IPS DF 6.9 (cell line): ENCODE measurements at regions not wholly inside any gene's neighbourhood (a gene's known extent, or its start where the extent isn't known, plus 50 kb on each side); places are given as distances from the start of the nearest gene placed in this dataset.

Source experiments
- DNase-seq: peaks from one replicate; pipeline ENCODE4 v3.0.0-alpha.2; 2013; ENCODE audit warnings: low read depth, low spot score
- H3K27ac ChIP-seq: one replicate; pipeline ENCODE4 v1.5.1; 2013; ENCODE audit warnings: low read length, control low read depth
- H3K27me3 ChIP-seq: 2 replicates; pipeline ENCODE4 v1.6.1; 2013; ENCODE audit warnings: mild to moderate bottlenecking, low read length; ENCODE audit not compliant: control insufficient read depth, insufficient read depth
- H3K36me3 ChIP-seq: 2 replicates; pipeline ENCODE4 v1.6.1; 2013; ENCODE audit warnings: low read length; ENCODE audit not compliant: control insufficient read depth, insufficient read depth
- H3K4me1 ChIP-seq: 2 replicates; pipeline ENCODE4 v1.6.1; 2013; ENCODE audit warnings: low read length; ENCODE audit not compliant: control insufficient read depth, insufficient read depth
- H3K4me3 ChIP-seq: 2 replicates; pipeline ENCODE4 v1.5.1; 2013; ENCODE audit warnings: mild to moderate bottlenecking, low read length
- H3K9me3 ChIP-seq: 2 replicates; pipeline ENCODE4 v1.6.1; 2013; ENCODE audit warnings: low read length, inconsistent platforms; ENCODE audit not compliant: control insufficient read depth, insufficient read depth
- WGBS: extraction: QIAGEN DNeasy Blood & Tissue Kit; methylation state at CpG from one replicate; pipeline ENCODE4 v1.1.7; 2013; ENCODE audit warnings: mixed read lengths, missing lambda C conversion rate; ENCODE audit not compliant: insufficient read length, insufficient coverage; 5-methylcytosine and 5-hydroxymethylcytosine counted together

DNA sequence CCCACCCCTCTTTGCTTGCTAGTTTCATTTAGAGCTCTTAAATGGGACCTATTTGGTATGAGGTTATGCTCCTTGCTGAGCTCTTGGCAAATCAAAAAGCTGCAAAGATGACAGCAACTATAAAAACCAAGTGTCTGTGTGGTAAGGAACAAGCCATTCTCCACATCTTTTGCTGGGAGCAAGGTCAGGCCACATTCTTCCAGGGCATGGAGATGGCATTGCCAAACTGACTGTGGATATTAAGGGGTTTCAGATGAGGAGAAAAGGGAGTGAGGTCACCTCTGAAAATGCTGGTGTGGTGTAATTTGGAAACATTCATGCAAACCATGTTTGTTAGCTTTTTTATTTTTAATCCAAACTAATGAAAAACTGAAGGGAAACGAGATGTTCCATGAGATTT lies 218.8 kb upstream of the IL12B start:
- WGBS: no CpG with 5 or more reads among the region's 1 CpG
- DNase-seq: no peak
- Histone ChIP-seq H3K36me3 (no peaks in the 10 kb centered on the region), H3K4me1 (no peaks in the 10 kb centered on the region), H3K9me3 (no peaks in the 10 kb centered on the region), H3K27ac (no peak overlapping the region), H3K4me3 (no peak overlapping the region), H3K27me3 (no peaks in the 10 kb centered on the region)

DNA sequence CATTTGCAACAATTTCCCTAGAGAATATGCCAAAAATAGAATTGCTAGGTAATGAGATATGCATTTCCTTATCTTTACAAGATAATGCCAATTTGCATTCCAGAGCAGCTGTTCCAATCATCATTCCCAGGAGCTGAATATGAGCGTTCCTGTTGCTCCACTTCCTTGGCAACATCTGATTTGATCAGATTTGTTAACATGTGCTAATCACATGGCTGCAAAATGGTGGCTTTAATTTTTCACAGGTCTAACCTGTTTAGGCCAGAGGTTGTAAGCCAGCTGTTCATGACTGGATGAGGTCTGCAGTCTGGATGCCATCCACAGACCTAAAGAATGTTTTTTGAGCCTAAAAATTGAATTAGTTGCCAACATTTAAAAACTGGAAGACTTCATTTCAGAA lies 220.7 kb upstream of the IL12B start:
- H3K4me3 ChIP-seq: no peak overlapping the region
- no peaks in the 10 kb centered on the region for H3K36me3 ChIP-seq
- WGBS: no CpG with 5 or more reads among the region's 1 CpG
- no peaks in the 10 kb centered on the region for H3K4me1 ChIP-seq
- no peak overlapping the region for H3K27ac ChIP-seq
- H3K27me3 ChIP-seq: no peaks in the 10 kb centered on the region
- H3K9me3 ChIP-seq: no peaks in the 10 kb centered on the region
- DNase-seq: no peak

- H3K27me3 ChIP-seq: no peaks in the 10 kb centered on the region
- WGBS: no CpG with 5 or more reads among the region's 3 CpGs
- no peaks in the 10 kb centered on the region for H3K4me1 ChIP-seq
- H3K27ac ChIP-seq: no peak overlapping the region
- no peak for DNase-seq
- H3K36me3 ChIP-seq: no peaks in the 10 kb centered on the region
- H3K4me3 ChIP-seq: no peak overlapping the region
- H3K9me3 ChIP-seq: no peaks in the 10 kb centered on the region
These were observed 222.5 kb upstream of the IL12B start for GRCh38 chr5:159552751-159553150.

- no peak overlapping the region for H3K27ac ChIP-seq
- H3K27me3 ChIP-seq: no peaks in the 10 kb centered on the region
- H3K4me1 ChIP-seq: no peaks in the 10 kb centered on the region
- no peak overlapping the region for H3K4me3 ChIP-seq
- H3K9me3 ChIP-seq: no peaks in the 10 kb centered on the region
- DNase-seq: no peak
- no CpG with 5 or more reads among the region's 2 CpGs for WGBS
- no peaks in the 10 kb centered on the region for H3K36me3 ChIP-seq
These were observed 223.5 kb upstream of the IL12B start for GRCh38 chr5:159553792-159554191.

DNA sequence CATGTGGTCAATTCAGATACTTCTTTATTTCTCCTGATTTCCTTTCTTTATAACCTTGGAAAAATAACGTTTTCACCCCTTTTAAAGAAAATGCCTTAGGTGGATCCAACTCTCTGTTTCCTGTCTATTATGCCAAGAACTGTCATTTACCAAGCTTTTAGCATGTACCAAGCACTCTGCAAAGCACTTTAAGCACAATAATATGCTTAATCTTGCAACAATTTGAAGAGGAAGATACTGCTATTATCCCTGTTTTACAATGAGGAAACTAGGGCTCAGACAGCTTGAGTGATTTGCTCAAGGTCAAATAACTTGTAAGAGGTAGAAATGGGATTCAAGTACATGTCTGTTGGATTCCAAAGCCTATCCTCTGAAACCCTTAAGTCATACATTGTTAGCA lies 224.8 kb upstream of the IL12B start:
- WGBS: no CpG with 5 or more reads among the region's 1 CpG
- no peak for DNase-seq
- no peaks in the 10 kb centered on the region for H3K9me3 ChIP-seq

GRCh38 chr5:159559337-159559736 lies 229.1 kb upstream of the IL12B start:
- no CpG with 5 or more reads among the region's 2 CpGs for WGBS
- H3K27me3 ChIP-seq: no peaks in the 10 kb centered on the region

More for the DNA sequence above, 224.8 kb upstream of the IL12B start:
- Histone ChIP-seq H3K27me3 (no peaks in the 10 kb centered on the region), H3K4me3 (no peak overlapping the region), H3K4me1 (no peaks in the 10 kb centered on the region), H3K27ac (no peak overlapping the region), H3K36me3 (no peaks in the 10 kb centered on the region)

DNA sequence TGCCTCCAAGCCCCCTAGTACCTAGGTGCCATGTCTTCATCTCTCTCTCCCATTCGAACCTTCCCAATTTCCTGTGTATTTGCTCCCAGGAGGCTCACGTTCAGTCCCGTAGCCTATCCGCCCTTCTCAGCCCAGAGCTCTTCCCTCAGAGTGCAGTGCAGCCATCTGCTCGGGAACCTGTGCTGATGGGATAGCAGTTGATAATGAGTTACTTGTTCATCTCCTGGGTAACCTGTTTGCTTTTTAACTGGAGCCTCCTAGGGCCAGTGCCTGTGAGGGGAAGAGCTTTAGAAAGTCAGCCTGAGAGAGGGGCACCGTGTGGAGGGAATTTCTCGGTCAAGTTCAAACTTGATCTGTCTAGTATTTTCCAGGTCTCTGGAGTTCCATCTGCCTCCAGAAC lies 229.8 kb upstream of the IL12B start:
- Histone ChIP-seq H3K27me3 (no peaks in the 10 kb centered on the region), H3K27ac (no peak overlapping the region), H3K36me3 (no peaks in the 10 kb centered on the region), H3K4me3 (no peak overlapping the region), H3K4me1 (no peaks in the 10 kb centered on the region), H3K9me3 (no peaks in the 10 kb centered on the region)
- WGBS: no CpG with 5 or more reads among the region's 7 CpGs
- no peak for DNase-seq

More at GRCh38 chr5:159559337-159559736, 229.1 kb upstream of the IL12B start:
- Histone ChIP-seq H3K4me3 (no peak overlapping the region), H3K27ac (no peak overlapping the region), H3K4me1 (no peaks in the 10 kb centered on the region), H3K36me3 (no peaks in the 10 kb centered on the region), H3K9me3 (no peaks in the 10 kb centered on the region)
- no peak for DNase-seq

- Histone ChIP-seq H3K27ac (no peak overlapping the region), H3K4me3 (no peak overlapping the region), H3K27me3 (no peaks in the 10 kb centered on the region), H3K36me3 (no peaks in the 10 kb centered on the region), H3K4me1 (no peaks in the 10 kb centered on the region), H3K9me3 (no peaks in the 10 kb centered on the region)
- DNase-seq: no peak
- no CpG with 5 or more reads among the region's 2 CpGs for WGBS
These were observed 233.7 kb upstream of the IL12B start for GRCh38 chr5:159564031-159564430.

- H3K9me3 ChIP-seq: no peaks in the 10 kb centered on the region
- no peaks in the 10 kb centered on the region for H3K27me3 ChIP-seq
- H3K36me3 ChIP-seq: no peaks in the 10 kb centered on the region
- WGBS: no CpG with 5 or more reads among the region's 2 CpGs
- H3K4me3 ChIP-seq: no peak overlapping the region
- no peak overlapping the region for H3K27ac ChIP-seq
- DNase-seq: no peak
- H3K4me1 ChIP-seq: no peaks in the 10 kb centered on the region
These were observed 236.5 kb upstream of the IL12B start for GRCh38 chr5:159566832-159567231.

GRCh38 chr5:159567461-159567860 lies 237.2 kb upstream of the IL12B start:
- no peaks in the 10 kb centered on the region for H3K36me3 ChIP-seq
- H3K27me3 ChIP-seq: no peaks in the 10 kb centered on the region
- DNase-seq: no peak
- H3K4me1 ChIP-seq: no peaks in the 10 kb centered on the region
- no CpG with 5 or more reads among the region's 1 CpG for WGBS
- no peak overlapping the region for H3K27ac ChIP-seq
- no peak overlapping the region for H3K4me3 ChIP-seq
- no peaks in the 10 kb centered on the region for H3K9me3 ChIP-seq

DNA sequence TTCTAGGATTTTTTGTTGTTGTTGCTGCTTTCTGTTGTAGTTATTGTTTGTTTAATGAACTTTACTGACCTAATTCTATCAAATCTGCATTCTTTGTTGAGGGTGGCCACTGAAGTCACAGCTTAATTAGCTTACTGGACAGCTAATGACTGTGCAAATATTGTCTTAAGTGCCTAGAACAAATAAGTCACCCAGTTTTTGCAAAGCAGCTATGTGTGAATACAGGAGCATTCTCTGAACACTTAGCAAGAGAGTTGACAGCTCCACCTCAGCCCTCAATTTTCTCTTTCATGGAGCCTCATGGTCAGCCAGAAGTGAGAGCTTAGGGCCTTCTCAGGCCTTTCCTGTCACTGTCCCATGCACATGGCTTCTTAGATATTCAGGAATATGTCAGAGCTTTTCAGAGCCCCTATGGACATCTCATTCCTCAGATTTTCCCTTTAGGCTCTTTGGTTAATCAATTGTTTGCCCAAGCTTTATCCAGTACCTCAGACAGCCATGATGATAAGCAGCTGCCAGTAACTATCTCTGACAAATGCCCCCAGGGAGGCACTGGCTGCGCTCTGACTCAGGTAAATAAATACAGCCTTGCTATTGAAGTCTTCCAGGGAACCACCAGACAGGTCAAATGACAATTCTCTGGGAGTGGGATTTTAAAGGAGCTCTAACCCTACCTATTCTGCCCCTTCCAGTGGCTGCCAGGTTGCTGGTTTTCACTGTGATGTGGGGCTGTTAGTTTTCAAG lies 241.4 kb upstream of the IL12B start:
- WGBS: no CpG with 5 or more reads among the region's 1 CpG
- Histone ChIP-seq H3K36me3 (no peaks in the 10 kb centered on the region), H3K9me3 (no peaks in the 10 kb centered on the region), H3K4me1 (no peaks in the 10 kb centered on the region), H3K27me3 (no peaks in the 10 kb centered on the region), H3K27ac (no peak overlapping the region), H3K4me3 (no peak overlapping the region)
- DNase-seq: no peak
